ENCODE measurements at regions not wholly inside any gene's neighbourhood (a gene's known extent, or its start where the extent isn't known, plus 50 kb on each side); places are given as distances from the start of the nearest gene placed in this dataset.

- no peaks in the 10 kb centered on the region for H3K9me3 ChIP-seq (replicated peaks; ENCODE audit: control insufficient read depth, insufficient read depth, low read length)
- H3K4me2 ChIP-seq (ENCODE audit: insufficient read depth, low read length) = no peak overlapping the region
- H3K27ac ChIP-seq (ENCODE audit: insufficient read depth, low read depth, low read length) = no peak overlapping the region
- intact Hi-C loops (cut with micrococcal nuclease) (no loop called here), dilution Hi-C loops (cut with MboI; ENCODE audit: extremely low pct_ligation_motif_present, low sequenced_read_pairs) (no loop called here)
- CTCF ChIA-PET = interaction anchor here (1.1 kb wide), 1 partner anchor 8 kb away, joined by 4 read pairs; no protein-coding TSS in a partner anchor
- no peak for TF ChIP-seq CTCF (IDR thresholded peaks at IDR 0.05; ENCODE audit: extremely low read depth in 1 of 2, insufficient read depth in 1 of 2, low read depth in 1 of 2, low read length in 2 of 2)
- no peak for TF ChIP-seq GATA2 (IDR thresholded peaks at IDR 0.05; ENCODE audit: insufficient read depth, insufficient read length, low read depth, low read length)
- TF ChIP-seq FOS (IDR thresholded peaks at IDR 0.05; ENCODE audit: borderline replicate concordance, insufficient read depth, low read length) = no peak
- TF ChIP-seq EZH2 (IDR thresholded peaks at IDR 0.05; ENCODE audit: borderline replicate concordance, low read depth, low read length, severe bottlenecking) = no peak
- TF ChIP-seq POLR2AphosphoS5 (IDR thresholded peaks at IDR 0.05; ENCODE audit: insufficient read depth, low read depth, low read length) = no peak
- TF ChIP-seq MYC (IDR thresholded peaks at IDR 0.05; ENCODE audit: low read depth, low read length) = no peak
- no peak for TF ChIP-seq MAX (IDR thresholded peaks at IDR 0.05; ENCODE audit: insufficient read depth, insufficient read length)
- TF ChIP-seq POLR2A (IDR thresholded peaks at IDR 0.05; ENCODE audit: low read depth, low read length) = no peak
- TF ChIP-seq JUN (IDR thresholded peaks at IDR 0.05; ENCODE audit: borderline replicate concordance, insufficient read depth, insufficient read length, low read depth) = no peak
- DNase-seq (ENCODE audit: low read depth, low spot score) = no peak
- FAIRE-seq = no peak
- no peak overlapping the region for H3K4me3 ChIP-seq (replicated peaks in 1 of 3; ENCODE audit: insufficient read depth in 1 of 3, low read depth in 1 of 3, low read length in 3 of 3)
- no peaks in the 10 kb centered on the region for H3K36me3 ChIP-seq (ENCODE audit: control insufficient read depth in 2 of 2, extremely low read depth in 1 of 2, insufficient read depth in 2 of 2, low read length in 2 of 2)
- peaks cover 11% of the 10 kb centered on the region for H3K4me1 ChIP-seq (ENCODE audit: control insufficient read depth, extremely low read depth, insufficient read depth, low read length)
- no peak overlapping the region for H3K9ac ChIP-seq (replicated peaks; ENCODE audit: extremely low read depth, insufficient read depth, low read length)
- H3K79me2 ChIP-seq (ENCODE audit: control insufficient read depth, insufficient read depth, low read length) = no peaks in the 10 kb centered on the region
- no peaks in the 10 kb centered on the region for H3K9me1 ChIP-seq (replicated peaks; ENCODE audit: control insufficient read depth, extremely low read depth, insufficient read depth, low read length)
- no peak overlapping the region for H2AFZ ChIP-seq (ENCODE audit: low read depth, low read length)
- POLR2A ChIA-PET = no interaction called here
- H4K20me1 ChIP-seq (replicated peaks; ENCODE audit: control insufficient read depth, extremely low read depth, insufficient read depth, low read length) = no peaks in the 10 kb centered on the region
- H3K27me3 ChIP-seq (ENCODE audit: control insufficient read depth in 2 of 2, insufficient read depth in 2 of 2, low read length in 2 of 2) = no peaks in the 10 kb centered on the region
- BruUV-seq (replicated peaks) = no TSS peak
Observed at GRCh38 chr2:138210487-138210886, 246.2 kb downstream of the HNMT start.

Data from endothelial cell of umbilical vein (primary cell).